HepG2 (cell line): ENCODE measurements at regions not wholly inside any gene's neighbourhood (a gene's known extent, or its start where the extent isn't known, plus 50 kb on each side); places are given as distances from the start of the nearest gene placed in this dataset.

Experiments
- ATAC-seq: fragments of 200-7000 bp; cut with Tn5 transposase; 3 replicates; pipeline ENCODE4 v1.9.1; 2020; ENCODE audit warnings: mild to moderate bottlenecking, moderate library complexity
- BruUV-seq: library from RNA; stranded (reverse); fragments of 400-500 nt; replicated peaks from 2 replicates; lab custom pipeline; 2021; lab: Mats Ljungman, UMichigan
- CTCF ChIA-PET: fragments of 300-600 bp; formaldehyde crosslinking; extraction: SDS; loops from one replicate; lab custom pipeline; 2021; ENCODE audit warnings: low total read pairs, inconsistent platforms, low intra/inter-chr PET ratio; lab: Yijun Ruan, JAX
- POLR2A ChIA-PET: fragments of 350-600 bp; sonication (Branson Sonifier 250); formaldehyde crosslinking; loops from one replicate; lab custom pipeline; 2020; ENCODE audit warnings: antibody characterized with exemption, inconsistent platforms; lab: Yijun Ruan, JAX
- DNase-seq: peaks from one replicate; pipeline ENCODE4 v3.0.0-alpha.2; 2015; ENCODE audit warnings: low spot score
- FAIRE-seq: peaks from 3 replicates; lab custom pipeline; 2011; peaks lifted over from hg19 to GRCh38; lab: Jason Lieb, UNC
- H2AFZ ChIP-seq: one replicate; pipeline ENCODE4 v1.6.1; 2011; ENCODE audit warnings: low read length, inconsistent platforms
- H3K27ac ChIP-seq: fragments of 300-600 bp; 3 replicates; pipeline ENCODE4 v1.8.0; 2011; ENCODE audit warnings: mixed run types, mild to moderate bottlenecking, mixed read lengths, low read length, inconsistent platforms; ENCODE audit not compliant: insufficient read depth; ENCODE audit errors: extremely low read length
- H3K27me3 ChIP-seq, 2 experiments: fragments of 200-600 bp in 1 of 2; 2 replicates in 1 of 2; 3 replicates in 1 of 2; pipeline versions ENCODE4 v1.6.0 to v1.8.0; 2011; ENCODE audit warnings: low read length in 2 of 2, mild to moderate bottlenecking in 2 of 2, moderate library complexity in 2 of 2, inconsistent platforms in 1 of 2; ENCODE audit not compliant: insufficient read depth in 2 of 2, control insufficient read depth in 1 of 2
- H3K36me3 ChIP-seq, 2 experiments: fragments of 200-600 bp in 1 of 2; replicated peaks in 1 of 2; 2 replicates in 1 of 2; 3 replicates in 1 of 2; pipeline versions ENCODE4 v1.5.1 to v1.8.0; 2011; ENCODE audit warnings: low read length in 2 of 2, inconsistent platforms in 1 of 2; ENCODE audit not compliant: insufficient read depth in 2 of 2, control insufficient read depth in 1 of 2
- H3K4me1 ChIP-seq: 2 replicates; pipeline ENCODE4 v1.5.1; 2012; ENCODE audit warnings: low read length, inconsistent platforms; ENCODE audit not compliant: insufficient read depth
- H3K4me2 ChIP-seq: 2 replicates; pipeline ENCODE4 v1.6.0; 2011; ENCODE audit warnings: low read depth, low read length, inconsistent platforms
- H3K4me3 ChIP-seq, 3 experiments: fragments of 200-600 bp in 1 of 3; sonication (generic), shearing (Covaris generic) in 1 of 3; replicated peaks in 1 of 3; 2 replicates each; pipeline ENCODE4 v1.5.1; 2011 to 2016; ENCODE audit warnings: low read length in 3 of 3, inconsistent platforms in 2 of 3, low read depth in 2 of 3, mild to moderate bottlenecking in 2 of 3, control low read depth in 1 of 3, mixed read lengths in 1 of 3; ENCODE audit not compliant: insufficient read depth in 1 of 3
- H3K79me2 ChIP-seq: one replicate; pipeline ENCODE4 v1.6.1; 2011; ENCODE audit warnings: low read length, inconsistent platforms; ENCODE audit not compliant: insufficient read depth
- H3K9ac ChIP-seq: 2 replicates; pipeline ENCODE4 v1.6.0; 2011; ENCODE audit warnings: mild to moderate bottlenecking, low read depth, low read length, inconsistent platforms; ENCODE audit not compliant: insufficient read depth
- H3K9me3 ChIP-seq: 2 replicates; pipeline ENCODE4 v1.5.1; 2012; ENCODE audit warnings: mild to moderate bottlenecking, low read length
- H4K20me1 ChIP-seq: 2 replicates; pipeline ENCODE4 v1.6.0; 2011; ENCODE audit warnings: inconsistent platforms, mild to moderate bottlenecking, low read length, moderate library complexity; ENCODE audit not compliant: insufficient read depth
- GATA4 ChIP-seq: sonication (generic); IDR thresholded peaks from 2 replicates; pipeline ENCODE4 v1.6.1; 2016; ENCODE audit warnings: antibody characterized with exemption, low read depth, borderline replicate concordance
- JDP2 ChIP-seq: sonication (generic); formaldehyde crosslinking; IDR thresholded peaks from 2 replicates; pipeline ENCODE4 v1.8.1; 2022; ENCODE audit warnings: missing genetic modification reagents, borderline replicate concordance
- JUNB ChIP-seq: sonication (generic); formaldehyde crosslinking; IDR thresholded peaks from 2 replicates; pipeline ENCODE4 v1.8.0; 2022; ENCODE audit warnings: missing genetic modification reagents, mild to moderate bottlenecking, borderline replicate concordance
- MYC ChIP-seq: sonication (generic); formaldehyde crosslinking; IDR thresholded peaks from 2 replicates; pipeline ENCODE4 v1.9.0; 2021; ENCODE audit warnings: missing genetic modification reagents, borderline replicate concordance
- RBM39 ChIP-seq: fragments of 200-400 bp; formaldehyde crosslinking; IDR thresholded peaks from one replicate; pipeline ENCODE4 v1.6.1; 2018; ENCODE audit warnings: antibody characterized with exemption, mild to moderate bottlenecking, low read depth, low read length; ENCODE audit not compliant: poor library complexity, severe bottlenecking
- SALL2 ChIP-seq: sonication (generic); formaldehyde crosslinking; IDR thresholded peaks from 2 replicates; pipeline ENCODE4 v1.8.1; 2023; ENCODE audit warnings: mild to moderate bottlenecking, missing genetic modification reagents, inconsistent platforms
- SIX4 ChIP-seq: sonication (generic); formaldehyde crosslinking; IDR thresholded peaks from 2 replicates; pipeline ENCODE4 v1.4.0; 2020; ENCODE audit warnings: missing genetic modification reagents
- SMAD3 ChIP-seq: sonication (generic); formaldehyde crosslinking; IDR thresholded peaks from 2 replicates; pipeline ENCODE4 v1.4.0; 2020; ENCODE audit warnings: missing genetic modification reagents
- SP2 ChIP-seq: sonication (generic); formaldehyde crosslinking; IDR thresholded peaks from 2 replicates; pipeline ENCODE4 v1.5.1; 2020; ENCODE audit warnings: mild to moderate bottlenecking, missing genetic modification reagents
- SRSF1 ChIP-seq: fragments of 200-400 bp; formaldehyde crosslinking; optimal IDR thresholded peaks from 2 replicates; pipeline ENCODE3; 2017; ENCODE audit warnings: mild to moderate bottlenecking, low read depth, low read length, moderate library complexity
- THYN1 ChIP-seq: sonication (generic); formaldehyde crosslinking; IDR thresholded peaks from 2 replicates; pipeline ENCODE4 v1.8.1; 2023; ENCODE audit warnings: low read depth, mild to moderate bottlenecking, moderate library complexity, missing genetic modification reagents, borderline replicate concordance
- ZBTB33 ChIP-seq: sonication (generic); formaldehyde crosslinking; IDR thresholded peaks from 2 replicates; pipeline ENCODE4 v1.4.0; 2020; ENCODE audit warnings: missing genetic modification reagents
- ZNF12 ChIP-seq: sonication (generic); formaldehyde crosslinking; IDR thresholded peaks from 2 replicates; pipeline ENCODE4 v1.5.0; 2020; ENCODE audit warnings: missing genetic modification reagents
- ZNF251 ChIP-seq: sonication (generic); formaldehyde crosslinking; IDR thresholded peaks from 2 replicates; pipeline ENCODE4 v1.9.0; 2021; ENCODE audit warnings: mild to moderate bottlenecking, missing genetic modification reagents
- ZNF333 ChIP-seq: sonication (generic); formaldehyde crosslinking; IDR thresholded peaks from 2 replicates; pipeline ENCODE4 v1.4.0; 2020; ENCODE audit warnings: mild to moderate bottlenecking, missing genetic modification reagents, borderline replicate concordance
- ZNF431 ChIP-seq: sonication (generic); formaldehyde crosslinking; IDR thresholded peaks from 2 replicates; pipeline ENCODE4 v1.9.0; 2022; ENCODE audit warnings: missing genetic modification reagents, low read depth, mild to moderate bottlenecking, borderline replicate concordance
- ZNF557 ChIP-seq: sonication (generic); formaldehyde crosslinking; IDR thresholded peaks from 2 replicates; pipeline ENCODE4 v1.4.0; 2020; ENCODE audit warnings: missing genetic modification reagents
- ZNF562 ChIP-seq: sonication (generic); formaldehyde crosslinking; IDR thresholded peaks from 2 replicates; pipeline ENCODE4 v1.8.0; 2022; ENCODE audit warnings: missing genetic modification reagents, borderline replicate concordance
- ZNF768 ChIP-seq: sonication (generic); formaldehyde crosslinking; IDR thresholded peaks from 2 replicates; pipeline ENCODE4 v1.4.0; 2020; ENCODE audit warnings: missing genetic modification reagents
- WGBS: methylation state at CpG from one replicate; pipeline ENCODE4 v1.1.6; 2017; ENCODE audit warnings: low lambda C conversion rate; 5-methylcytosine and 5-hydroxymethylcytosine counted together
- in situ Hi-C: cut with HindIII; loops from 2 replicates; pipeline ENCODE4 v1.10.0; 2017; ENCODE audit warnings: low pct_unique_long_range_greater_than_20kb; ENCODE audit not compliant: extremely low pct_ligation_motif_present
- intact Hi-C: fragments of 100-400 bp; cut with micrococcal nuclease; formaldehyde crosslinking; loops from one replicate; pipeline ENCODE4 v1.10.0; 2022; ENCODE audit not compliant: unreplicated experiment

GRCh38 chr3:152978152-152978551 lies 143.2 kb downstream of the P2RY1 start:
- no peak for TF ChIP-seq SIX4 (CRISPR knock-in tag)
- TF ChIP-seq ZNF562 (CRISPR knock-in tag) = no peak
- TF ChIP-seq SMAD3 = no peak
- TF ChIP-seq JUNB (CRISPR knock-in tag) = no peak
- no peak for TF ChIP-seq SP2
- TF ChIP-seq GATA4 = no peak
- TF ChIP-seq ZNF768 (CRISPR knock-in tag) = no peak
- TF ChIP-seq ZNF333 (CRISPR knock-in tag) = no peak
- TF ChIP-seq THYN1 = no peak
- TF ChIP-seq ZNF557 (CRISPR knock-in tag) = no peak
- no peak for TF ChIP-seq MYC (CRISPR knock-in tag)
- TF ChIP-seq ZNF431 (CRISPR knock-in tag) = no peak
- no peak for TF ChIP-seq SRSF1
- no peak for TF ChIP-seq ZNF12 (CRISPR knock-in tag)
- TF ChIP-seq ZNF251 (CRISPR knock-in tag) = no peak
- no peak for TF ChIP-seq ZBTB33 (CRISPR knock-in tag)
- no peak for TF ChIP-seq SALL2
- TF ChIP-seq RBM39 = no peak
- no peak for TF ChIP-seq JDP2
- no peak overlapping the region for H2AFZ ChIP-seq
- H3K9me3 ChIP-seq = no peaks in the 10 kb centered on the region
- POLR2A ChIA-PET = no interaction called here
- H4K20me1 ChIP-seq = no peaks in the 10 kb centered on the region
- H3K27ac ChIP-seq = no peak overlapping the region
- H3K4me2 ChIP-seq = no peak overlapping the region
- ATAC-seq (no peak), FAIRE-seq (no peak), DNase-seq (no peak)
- intact Hi-C loops = no loop called here
- in situ Hi-C loops = no loop called here
- H3K4me1 ChIP-seq = no peaks in the 10 kb centered on the region
- no peak overlapping the region for H3K4me3 ChIP-seq
- no TSS peak for BruUV-seq
- CTCF ChIA-PET = no interaction called here
- WGBS = 0% methylated on average over 1 of the region's 1 CpG
- H3K79me2 ChIP-seq = no peaks in the 10 kb centered on the region
- no peaks in the 10 kb centered on the region for H3K36me3 ChIP-seq
- no peaks in the 10 kb centered on the region for H3K27me3 ChIP-seq
- no peak overlapping the region for H3K9ac ChIP-seq
